K562 (cell line): ENCODE measurements at regions not wholly inside any gene's neighbourhood (a gene's known extent, or its start where the extent isn't known, plus 50 kb on each side); places are given as distances from the start of the nearest gene placed in this dataset.

Experiments used
- ATAC-seq: fragments of 200-7000 bp; cut with Tn5 transposase; 3 replicates; pipeline ENCODE4 v1.9.1; 2020; ENCODE audit warnings: moderate library complexity
- BruUV-seq: library from RNA; stranded (reverse); fragments of 400-500 nt; replicated peaks from 2 replicates; lab custom pipeline; 2021; lab: Mats Ljungman, UMichigan
- CTCF ChIA-PET: fragments of 300-600 bp; formaldehyde crosslinking; extraction: SDS; loops from one replicate; lab custom pipeline; 2021; ENCODE audit warnings: low intra/inter-chr PET ratio; lab: Yijun Ruan, JAX
- POLR2A ChIA-PET: fragments of 300-600, 350-650 bp; sonication (Branson Sonifier 250); formaldehyde crosslinking; extraction: SDS; loops from one replicate; lab custom pipeline; 2021; ENCODE audit warnings: antibody characterized with exemption, inconsistent platforms; lab: Yijun Ruan, JAX
- DNase-seq, 4 experiments: peaks; one replicate each; pipeline versions ENCODE4 v3.0.0 to v3.0.0-alpha.2; 2011 to 2018; ENCODE audit warnings: low spot score in 3 of 4, mixed read lengths in 3 of 4; ENCODE audit errors: extremely low read depth in 1 of 4
- FAIRE-seq: peaks from 2 replicates; lab custom pipeline; 2011; peaks lifted over from hg19 to GRCh38; lab: Jason Lieb, UNC
- H2AFZ ChIP-seq: 2 replicates; pipeline ENCODE4 v1.6.0; 2011; ENCODE audit warnings: low read depth, low read length, control low read depth, inconsistent platforms
- H3K27ac ChIP-seq: fragments of 200-600 bp; 3 replicates; pipeline ENCODE4 v1.8.0; 2011; ENCODE audit warnings: low read depth, mild to moderate bottlenecking, control low read depth, inconsistent platforms, low read length, moderate library complexity, mixed read lengths; ENCODE audit errors: extremely low read depth
- H3K27me3 ChIP-seq, 2 experiments: fragments of 300-600 bp in 1 of 2; 2 replicates in 1 of 2; 3 replicates in 1 of 2; pipeline versions ENCODE4 v1.6.0 to v1.8.0; 2011; ENCODE audit warnings: inconsistent platforms in 2 of 2, low read length in 2 of 2, mild to moderate bottlenecking in 1 of 2, mixed read lengths in 1 of 2, moderate library complexity in 1 of 2; ENCODE audit not compliant: control insufficient read depth in 2 of 2, insufficient read depth in 2 of 2
- H3K36me3 ChIP-seq: fragments of 300-600 bp; 3 replicates; pipeline ENCODE4 v1.8.0; 2011; ENCODE audit warnings: mild to moderate bottlenecking, low read length, inconsistent platforms; ENCODE audit not compliant: control insufficient read depth, insufficient read depth
- H3K4me1 ChIP-seq, 2 experiments: fragments of 200-600 bp in 1 of 2; replicated peaks in 1 of 2; 2 replicates in 1 of 2; 3 replicates in 1 of 2; pipeline versions ENCODE4 v1.5.1 to v1.8.0; 2011; ENCODE audit warnings: inconsistent platforms in 2 of 2, low read length in 2 of 2, mild to moderate bottlenecking in 1 of 2, mixed read lengths in 1 of 2, moderate library complexity in 1 of 2; ENCODE audit not compliant: control insufficient read depth in 2 of 2, insufficient read depth in 2 of 2
- H3K4me2 ChIP-seq: 2 replicates; pipeline ENCODE4 v1.6.1; 2011; ENCODE audit warnings: low read length, control low read depth, inconsistent platforms, mixed read lengths; ENCODE audit not compliant: insufficient read depth
- H3K4me3 ChIP-seq: fragments of 200-600 bp; sonication (generic), shearing (Covaris generic); 2 replicates; pipeline ENCODE4 v1.5.1; 2016; ENCODE audit warnings: control low read depth, inconsistent platforms
- H3K79me2 ChIP-seq: fragments of 200-600 bp; 3 replicates; pipeline ENCODE4 v1.8.0; 2011; ENCODE audit warnings: low read length, inconsistent platforms; ENCODE audit not compliant: control insufficient read depth, insufficient read depth
- H3K9ac ChIP-seq, 2 experiments: 2 replicates each; pipeline versions ENCODE4 v1.6.0 to v1.6.1; 2011; ENCODE audit warnings: low read depth in 2 of 2, low read length in 2 of 2, control low read depth in 1 of 2, inconsistent platforms in 1 of 2, mild to moderate bottlenecking in 1 of 2, mixed read lengths in 1 of 2; ENCODE audit not compliant: insufficient read depth in 1 of 2
- H3K9me1 ChIP-seq: one replicate; pipeline ENCODE4 v1.6.0; 2011; ENCODE audit warnings: inconsistent platforms, mild to moderate bottlenecking, low read length, moderate library complexity; ENCODE audit not compliant: control insufficient read depth, insufficient read depth
- H3K9me3 ChIP-seq: replicated peaks from 2 replicates; pipeline ENCODE4 v1.5.1; 2011; ENCODE audit warnings: low read depth, low read length, inconsistent platforms; ENCODE audit not compliant: control insufficient read depth, insufficient read depth
- H4K20me1 ChIP-seq: replicated peaks from 2 replicates; pipeline ENCODE4 v1.6.1; 2011; ENCODE audit warnings: low read length, inconsistent platforms, mixed read lengths; ENCODE audit not compliant: control insufficient read depth, insufficient read depth
- BCL6 ChIP-seq: fragments of 250-450 bp; sonication (Bioruptor Pico); IDR thresholded peaks from 2 replicates; pipeline ENCODE4 v1.4.0; 2020
- BHLHE40 ChIP-seq: IDR thresholded peaks from 2 replicates; pipeline ENCODE4 v1.6.1; 2011; ENCODE audit warnings: low read length, improper control_type of control experiment
- CTCFL ChIP-seq: IDR thresholded peaks from 2 replicates; pipeline ENCODE4 v1.6.1; 2011; ENCODE audit warnings: borderline replicate concordance, low read depth, mild to moderate bottlenecking, moderate library complexity, low read length; ENCODE audit not compliant: insufficient read depth, poor library complexity, severe bottlenecking
- GABPB1 ChIP-seq: sonication (generic); formaldehyde crosslinking; IDR thresholded peaks from 2 replicates; pipeline ENCODE4 v1.8.0; 2022; ENCODE audit warnings: mild to moderate bottlenecking, missing genetic modification reagents
- RBM14 ChIP-seq: fragments of 200-400 bp; formaldehyde crosslinking; IDR thresholded peaks from 2 replicates; pipeline ENCODE4 v1.6.1; 2018; ENCODE audit warnings: low read depth, mild to moderate bottlenecking, low read length, moderate library complexity, borderline replicate concordance; ENCODE audit not compliant: insufficient read depth
- WGBS: fragments of 100-300 bp; shearing (Covaris generic); methylation state at CpG from one replicate; pipeline ENCODE4 v1.1.6; 2016; ENCODE audit warnings: low coverage, mixed read lengths; ENCODE audit not compliant: insufficient coverage; ENCODE audit errors: missing lambda C conversion rate; 5-methylcytosine and 5-hydroxymethylcytosine counted together
- in situ Hi-C: fragments of 300-500 bp; cut with MboI; formaldehyde crosslinking; loops from 4 replicates; pipeline ENCODE4 v1.15.0; 2018; ENCODE audit warnings: inconsistent platforms, mixed read lengths
- intact Hi-C: fragments of 100-400 bp; cut with micrococcal nuclease; formaldehyde crosslinking; loops from 2 replicates; pipeline ENCODE4 v1.14.2; 2022
- TF ChIP-seq, protein P1 (sequence below): fragments of 450-650 bp; formaldehyde crosslinking; IDR thresholded peaks from 2 replicates; pipeline ENCODE4 v1.4.0; 2020; ENCODE audit warnings: mild to moderate bottlenecking, moderate library complexity
- TF ChIP-seq, protein P2 (sequence below): sonication (generic); formaldehyde crosslinking; IDR thresholded peaks from 2 replicates; pipeline ENCODE4 v1.8.1; 2023; ENCODE audit warnings: mild to moderate bottlenecking, missing genetic modification reagents

- Histone ChIP-seq H3K27me3 (no peaks in the 10 kb centered on the region), H3K4me3 (no peak overlapping the region), H3K9me3 (no peaks in the 10 kb centered on the region), H4K20me1 (no peaks in the 10 kb centered on the region), H2AFZ (no peak overlapping the region), H3K27ac (no peak overlapping the region), H3K9me1 (no peaks in the 10 kb centered on the region), H3K4me1 (no peaks in the 10 kb centered on the region), H3K4me2 (no peak overlapping the region), H3K79me2 (no peaks in the 10 kb centered on the region), H3K36me3 (no peaks in the 10 kb centered on the region), H3K9ac (no peak overlapping the region)
- ATAC-seq (no peak), FAIRE-seq (no peak), DNase-seq (no peak)
- 0% methylated on average over 1 of the region's 1 CpG for WGBS
- in situ Hi-C loops: no loop called here
- ChIA-PET CTCF (no interaction called here), POLR2A (no interaction called here)
- TF ChIP-seq, protein P1, sequence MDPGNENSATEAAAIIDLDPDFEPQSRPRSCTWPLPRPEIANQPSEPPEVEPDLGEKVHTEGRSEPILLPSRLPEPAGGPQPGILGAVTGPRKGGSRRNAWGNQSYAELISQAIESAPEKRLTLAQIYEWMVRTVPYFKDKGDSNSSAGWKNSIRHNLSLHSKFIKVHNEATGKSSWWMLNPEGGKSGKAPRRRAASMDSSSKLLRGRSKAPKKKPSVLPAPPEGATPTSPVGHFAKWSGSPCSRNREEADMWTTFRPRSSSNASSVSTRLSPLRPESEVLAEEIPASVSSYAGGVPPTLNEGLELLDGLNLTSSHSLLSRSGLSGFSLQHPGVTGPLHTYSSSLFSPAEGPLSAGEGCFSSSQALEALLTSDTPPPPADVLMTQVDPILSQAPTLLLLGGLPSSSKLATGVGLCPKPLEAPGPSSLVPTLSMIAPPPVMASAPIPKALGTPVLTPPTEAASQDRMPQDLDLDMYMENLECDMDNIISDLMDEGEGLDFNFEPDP (CRISPR knock-in tag): no peak
- TF ChIP-seq RBM14 (no peak), GABPB1 (CRISPR knock-in tag) (no peak), CTCFL (no peak), BHLHE40 (no peak), BCL6 (CRISPR knock-in tag) (no peak)
- TF ChIP-seq, protein P2, sequence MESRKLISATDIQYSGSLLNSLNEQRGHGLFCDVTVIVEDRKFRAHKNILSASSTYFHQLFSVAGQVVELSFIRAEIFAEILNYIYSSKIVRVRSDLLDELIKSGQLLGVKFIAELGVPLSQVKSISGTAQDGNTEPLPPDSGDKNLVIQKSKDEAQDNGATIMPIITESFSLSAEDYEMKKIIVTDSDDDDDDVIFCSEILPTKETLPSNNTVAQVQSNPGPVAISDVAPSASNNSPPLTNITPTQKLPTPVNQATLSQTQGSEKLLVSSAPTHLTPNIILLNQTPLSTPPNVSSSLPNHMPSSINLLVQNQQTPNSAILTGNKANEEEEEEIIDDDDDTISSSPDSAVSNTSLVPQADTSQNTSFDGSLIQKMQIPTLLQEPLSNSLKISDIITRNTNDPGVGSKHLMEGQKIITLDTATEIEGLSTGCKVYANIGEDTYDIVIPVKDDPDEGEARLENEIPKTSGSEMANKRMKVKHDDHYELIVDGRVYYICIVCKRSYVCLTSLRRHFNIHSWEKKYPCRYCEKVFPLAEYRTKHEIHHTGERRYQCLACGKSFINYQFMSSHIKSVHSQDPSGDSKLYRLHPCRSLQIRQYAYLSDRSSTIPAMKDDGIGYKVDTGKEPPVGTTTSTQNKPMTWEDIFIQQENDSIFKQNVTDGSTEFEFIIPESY (CRISPR knock-in tag): no peak
- intact Hi-C loops: no loop called here
- BruUV-seq: no TSS peak
Measured at GRCh38 chr4:101710806-101711205, 79.7 kb upstream of the BANK1 start.
